MG63 (cell line): ENCODE measurements at regions not wholly inside any gene's neighbourhood (a gene's known extent, or its start where the extent isn't known, plus 50 kb on each side); places are given as distances from the start of the nearest gene placed in this dataset.
A peak's percentile ranks its signal among the peaks of the same experiment; 100 is the strongest.
"Not testable (repeated sequence)": the region's sequence is repeated elsewhere in the genome, so short reads cannot be mapped to it uniquely, and the experiment has no call there.

ENCODE experiments used
- DNase-seq: peaks from one replicate; pipeline ENCODE4 v3.0.0-alpha.2; 2020
- H3K27me3 ChIP-seq: fragments of 250-450 bp; sonication (Bioruptor Pico); 2 replicates; pipeline ENCODE4 v1.5.1; 2020; ENCODE audit warnings: mild to moderate bottlenecking, moderate library complexity
- H3K36me3 ChIP-seq: fragments of 250-450 bp; sonication (Bioruptor Pico); 2 replicates; pipeline ENCODE4 v1.5.1; 2020; ENCODE audit warnings: mild to moderate bottlenecking, moderate library complexity
- H3K4me3 ChIP-seq: fragments of 250-450 bp; sonication (Bioruptor Pico); 2 replicates; pipeline ENCODE4 v1.5.1; 2020; ENCODE audit warnings: mild to moderate bottlenecking, moderate library complexity
- H3K9me3 ChIP-seq: fragments of 250-450 bp; sonication (Bioruptor Pico); 2 replicates; pipeline ENCODE4 v1.5.1; 2020; ENCODE audit warnings: mild to moderate bottlenecking, moderate library complexity

- H3K36me3 ChIP-seq, H3K27me3 ChIP-seq, H3K9me3 ChIP-seq, H3K4me3 ChIP-seq: not testable (repeated sequence)
- DNase-seq, result peak; percentile 53
Measured at GRCh38 chr4:164277414-164277813, 476.5 kb upstream of the SMIM31 start.

- DNase-seq, result no peak
- Histone ChIP-seq H3K9me3 (no peaks in the 10 kb centered on the region), H3K27me3 (no peaks in the 10 kb centered on the region), H3K4me3 (no peak overlapping the region), H3K36me3 (no peaks in the 10 kb centered on the region)
Measured at GRCh38 chr4:164287173-164287572, 466.8 kb upstream of the SMIM31 start.

- no peak for DNase-seq
- peaks cover 2% of the 10 kb centered on the region; the same call in 1 of the 2 replicates for H3K9me3 ChIP-seq
- no peaks in the 10 kb centered on the region for H3K36me3 ChIP-seq
- no peaks in the 10 kb centered on the region for H3K27me3 ChIP-seq
- H3K4me3 ChIP-seq, result no peak overlapping the region
Measured at GRCh38 chr4:164288578-164288977, 465.4 kb upstream of the SMIM31 start.

- H3K27me3 ChIP-seq, result no peaks in the 10 kb centered on the region
- no peaks in the 10 kb centered on the region for H3K36me3 ChIP-seq
- no peak overlapping the region; the same call in 1 of the 2 replicates for H3K4me3 ChIP-seq
- peak; percentile 90 for DNase-seq
- H3K9me3 ChIP-seq, result peaks cover 2% of the 10 kb centered on the region; the same call in 1 of the 2 replicates
Measured at GRCh38 chr4:164293203-164293602, 460.7 kb upstream of the SMIM31 start.

GRCh38 chr4:164293743-164294142 is 460.2 kb upstream of the SMIM31 start:
- H3K27me3 ChIP-seq, result no peaks in the 10 kb centered on the region
- DNase-seq, result peak; percentile 69

GRCh38 chr4:164301430-164301829 is 452.5 kb upstream of the SMIM31 start:
- Histone ChIP-seq H3K36me3 (no peaks in the 10 kb centered on the region), H3K27me3 (no peaks in the 10 kb centered on the region), H3K9me3 (no peaks in the 10 kb centered on the region), H3K4me3 (no peak overlapping the region)
- no peak for DNase-seq

More at GRCh38 chr4:164293743-164294142, 460.2 kb upstream of the SMIM31 start:
- peaks cover 2% of the 10 kb centered on the region; the same call in 1 of the 2 replicates for H3K9me3 ChIP-seq
- H3K4me3 ChIP-seq, result no peak overlapping the region
- no peaks in the 10 kb centered on the region for H3K36me3 ChIP-seq

GRCh38 chr4:164304101-164304639 is 449.8 kb upstream of the SMIM31 start:
- H3K27me3 ChIP-seq, result no peaks in the 10 kb centered on the region
- no peak overlapping the region for H3K4me3 ChIP-seq
- DNase-seq, result no peak
- no peaks in the 10 kb centered on the region for H3K9me3 ChIP-seq
- no peaks in the 10 kb centered on the region for H3K36me3 ChIP-seq

GRCh38 chr4:164304861-164305260 is 449.1 kb upstream of the SMIM31 start:
- DNase-seq, result no peak
- no peaks in the 10 kb centered on the region for H3K27me3 ChIP-seq
- H3K4me3 ChIP-seq, result no peak overlapping the region
- no peaks in the 10 kb centered on the region for H3K36me3 ChIP-seq
- no peaks in the 10 kb centered on the region for H3K9me3 ChIP-seq

GRCh38 chr4:164307262-164307661 is 446.7 kb upstream of the SMIM31 start:
- Histone ChIP-seq H3K9me3 (no peaks in the 10 kb centered on the region), H3K4me3 (no peak overlapping the region), H3K27me3 (no peaks in the 10 kb centered on the region), H3K36me3 (no peaks in the 10 kb centered on the region)
- no peak for DNase-seq

- Histone ChIP-seq H3K9me3 (no peaks in the 10 kb centered on the region; the same call in 1 of the 2 replicates), H3K4me3 (no peak overlapping the region), H3K27me3 (no peaks in the 10 kb centered on the region), H3K36me3 (no peaks in the 10 kb centered on the region)
- DNase-seq, result no peak
Measured at GRCh38 chr4:164312671-164313070, 441.3 kb upstream of the SMIM31 start.

GRCh38 chr4:164313853-164314252 is 440.1 kb upstream of the SMIM31 start:
- Histone ChIP-seq H3K4me3 (no peak overlapping the region), H3K27me3 (no peaks in the 10 kb centered on the region), H3K9me3 (no peaks in the 10 kb centered on the region; the same call in 1 of the 2 replicates), H3K36me3 (no peaks in the 10 kb centered on the region)
- no peak for DNase-seq

- Histone ChIP-seq H3K36me3 (no peaks in the 10 kb centered on the region), H3K4me3 (no peak overlapping the region), H3K9me3 (no peaks in the 10 kb centered on the region; the same call in 1 of the 2 replicates), H3K27me3 (no peaks in the 10 kb centered on the region)
- DNase-seq, result no peak
Measured at GRCh38 chr4:164318350-164318749, 435.6 kb upstream of the SMIM31 start.

- Histone ChIP-seq H3K27me3 (no peaks in the 10 kb centered on the region), H3K9me3 (no peaks in the 10 kb centered on the region; the same call in 1 of the 2 replicates), H3K36me3 (no peaks in the 10 kb centered on the region), H3K4me3 (no peak overlapping the region)
- DNase-seq, result no peak
Measured at GRCh38 chr4:164319688-164320087, 434.2 kb upstream of the SMIM31 start.

- H3K9me3 ChIP-seq, result no peaks in the 10 kb centered on the region; the same call in 1 of the 2 replicates
- no peak for DNase-seq
- H3K27me3 ChIP-seq, result no peaks in the 10 kb centered on the region
- H3K4me3 ChIP-seq, result no peak overlapping the region
- H3K36me3 ChIP-seq, result no peaks in the 10 kb centered on the region
Measured at GRCh38 chr4:164320847-164321246, 433.1 kb upstream of the SMIM31 start.

GRCh38 chr4:164326056-164326455 is 427.9 kb upstream of the SMIM31 start:
- Histone ChIP-seq H3K9me3 (no peaks in the 10 kb centered on the region), H3K4me3 (no peak overlapping the region), H3K36me3 (no peaks in the 10 kb centered on the region), H3K27me3 (no peaks in the 10 kb centered on the region)
- DNase-seq, result no peak

- Histone ChIP-seq H3K36me3 (no peaks in the 10 kb centered on the region), H3K27me3 (no peaks in the 10 kb centered on the region), H3K4me3 (no peak overlapping the region), H3K9me3 (peaks cover 56% of the 10 kb centered on the region)
- peak; percentile 71 for DNase-seq
Measured at GRCh38 chr4:164337219-164337944, 416.5 kb upstream of the SMIM31 start.

GRCh38 chr4:164343472-164343976 is 410.4 kb upstream of the SMIM31 start:
- peaks cover 71% of the 10 kb centered on the region for H3K9me3 ChIP-seq
- no peak for DNase-seq
- peaks cover 16% of the 10 kb centered on the region for H3K36me3 ChIP-seq
- no peak overlapping the region for H3K4me3 ChIP-seq
- no peaks in the 10 kb centered on the region for H3K27me3 ChIP-seq

- peaks cover 20% of the 10 kb centered on the region for H3K36me3 ChIP-seq
- no peaks in the 10 kb centered on the region for H3K27me3 ChIP-seq
- H3K4me3 ChIP-seq, result no peak overlapping the region
- H3K9me3 ChIP-seq, result peaks cover 73% of the 10 kb centered on the region
- no peak for DNase-seq
Measured at GRCh38 chr4:164345756-164346155, 408.2 kb upstream of the SMIM31 start.
